ENCODE measurements at regions not wholly inside any gene's neighbourhood (a gene's known extent, or its start where the extent isn't known, plus 50 kb on each side); places are given as distances from the start of the nearest gene placed in this dataset.

- Histone ChIP-seq H3K4me3 (replicated peaks; ENCODE audit: insufficient read depth, low read length) (no peak overlapping the region), H3K27ac (replicated peaks) (no peak overlapping the region), H3K27me3 (ENCODE audit: insufficient read depth, poor library complexity, severe bottlenecking) (no peaks in the 10 kb centered on the region)
- TF ChIP-seq REST (IDR thresholded peaks at IDR 0.05; ENCODE audit: insufficient replicate concordance, low read depth) (no peak), CTCF (IDR thresholded peaks at IDR 0.05; ENCODE audit: insufficient read depth, low read length) (no peak), POLR2AphosphoS5 (IDR thresholded peaks at IDR 0.05; ENCODE audit: low read depth) (no peak), SPI1 (IDR thresholded peaks at IDR 0.05; ENCODE audit: borderline replicate concordance, low read depth) (no peak), GABPA (IDR thresholded peaks at IDR 0.05; ENCODE audit: low read depth) (no peak)
- no peak for DNase-seq (ENCODE audit: low read depth in 1 of 2, low spot score in 1 of 2)
These were observed 281.7 kb downstream of the CDH26 start for GRCh38 chr20:60239956-60240355.

- no peak overlapping the region for H3K27ac ChIP-seq (replicated peaks)
- no peak overlapping the region for H3K4me3 ChIP-seq (replicated peaks; ENCODE audit: insufficient read depth, low read length)
- TF ChIP-seq SPI1 (IDR thresholded peaks at IDR 0.05; ENCODE audit: borderline replicate concordance, low read depth): no peak
- no peak for TF ChIP-seq GABPA (IDR thresholded peaks at IDR 0.05; ENCODE audit: low read depth)
- no peak for TF ChIP-seq CTCF (IDR thresholded peaks at IDR 0.05; ENCODE audit: insufficient read depth, low read length)
- no peak for TF ChIP-seq REST (IDR thresholded peaks at IDR 0.05; ENCODE audit: insufficient replicate concordance, low read depth)
- TF ChIP-seq POLR2AphosphoS5 (IDR thresholded peaks at IDR 0.05; ENCODE audit: low read depth): no peak
These were observed 282.2 kb downstream of the CDH26 start for GRCh38 chr20:60240415-60240814.

GRCh38 chr20:60240986-60241385, 282.8 kb downstream of the CDH26 start:
- H3K4me3 ChIP-seq (replicated peaks; ENCODE audit: insufficient read depth, low read length): no peak overlapping the region
- H3K27ac ChIP-seq (replicated peaks): no peak overlapping the region
- TF ChIP-seq CTCF (IDR thresholded peaks at IDR 0.05; ENCODE audit: insufficient read depth, low read length) (no peak), POLR2AphosphoS5 (IDR thresholded peaks at IDR 0.05; ENCODE audit: low read depth) (no peak), SPI1 (IDR thresholded peaks at IDR 0.05; ENCODE audit: borderline replicate concordance, low read depth) (no peak), GABPA (IDR thresholded peaks at IDR 0.05; ENCODE audit: low read depth) (no peak), REST (IDR thresholded peaks at IDR 0.05; ENCODE audit: insufficient replicate concordance, low read depth) (no peak)
- no peak for DNase-seq (ENCODE audit: low read depth in 1 of 2, low spot score in 1 of 2)
- no peaks in the 10 kb centered on the region for H3K27me3 ChIP-seq (ENCODE audit: insufficient read depth, poor library complexity, severe bottlenecking)

More at GRCh38 chr20:60240415-60240814, 282.2 kb downstream of the CDH26 start:
- no peaks in the 10 kb centered on the region for H3K27me3 ChIP-seq (ENCODE audit: insufficient read depth, poor library complexity, severe bottlenecking)
- no peak for DNase-seq (ENCODE audit: low read depth in 1 of 2, low spot score in 1 of 2)

Data from HL-60 (cell line).